Hepatocyte (in vitro differentiated cells): ENCODE measurements at regions not wholly inside any gene's neighbourhood (a gene's known extent, or its start where the extent isn't known, plus 50 kb on each side); places are given as distances from the start of the nearest gene placed in this dataset.

ENCODE experiments used
- DNase-seq: peaks from one replicate; pipeline ENCODE4 v3.0.0-alpha.2; 2016; ENCODE audit warnings: low spot score
- H2AFZ ChIP-seq: fragments of 200-600 bp; sonication (generic); 2 replicates; pipeline ENCODE4 v1.6.0; 2016; ENCODE audit warnings: antibody characterized with exemption, mild to moderate bottlenecking
- H3K27ac ChIP-seq: fragments of 200-600 bp; sonication (generic); 2 replicates; pipeline ENCODE4 v1.5.1; 2016; ENCODE audit warnings: mild to moderate bottlenecking
- H3K27me3 ChIP-seq: fragments of 200-600 bp; sonication (generic); 2 replicates; pipeline ENCODE4 v1.6.1; 2016
- H3K36me3 ChIP-seq: fragments of 200-600 bp; sonication (generic); replicated peaks from 2 replicates; pipeline ENCODE4 v1.5.1; 2016; ENCODE audit warnings: low read depth; ENCODE audit not compliant: insufficient read depth
- H3K4me1 ChIP-seq: fragments of 200-600 bp; sonication (generic); 2 replicates; pipeline ENCODE4 v1.5.1; 2016; ENCODE audit warnings: mild to moderate bottlenecking, moderate library complexity; ENCODE audit not compliant: insufficient read depth
- H3K4me2 ChIP-seq: fragments of 200-600 bp; sonication (generic); 2 replicates; pipeline ENCODE4 v1.6.0; 2016
- H3K4me3 ChIP-seq: fragments of 200-600 bp; sonication (generic); 2 replicates; pipeline ENCODE4 v1.5.1; 2016; ENCODE audit warnings: mild to moderate bottlenecking
- H3K79me2 ChIP-seq: fragments of 200-600 bp; sonication (generic); 2 replicates; pipeline ENCODE4 v1.6.0; 2017; ENCODE audit warnings: mild to moderate bottlenecking
- H3K9me2 ChIP-seq: fragments of 200-600 bp; sonication (generic); replicated peaks from 2 replicates; pipeline ENCODE4 v1.6.0; 2017; ENCODE audit warnings: mild to moderate bottlenecking; ENCODE audit not compliant: insufficient read depth
- H3K9me3 ChIP-seq: fragments of 200-600 bp; sonication (generic); 2 replicates; pipeline ENCODE4 v1.5.1; 2016; ENCODE audit warnings: low read depth, mild to moderate bottlenecking
- H4K20me1 ChIP-seq: fragments of 200-600 bp; sonication (generic); 2 replicates; pipeline ENCODE4 v1.6.0; 2016; ENCODE audit warnings: mild to moderate bottlenecking; ENCODE audit not compliant: insufficient read depth, poor library complexity, severe bottlenecking
- EZH2 ChIP-seq: fragments of 200-600 bp; sonication (generic); IDR thresholded peaks from 2 replicates; pipeline ENCODE4 v1.6.1; 2016; ENCODE audit warnings: antibody characterized with exemption, mild to moderate bottlenecking, borderline replicate concordance
- EZH2phosphoT487 ChIP-seq: fragments of 200-600 bp; sonication (generic); IDR thresholded peaks from one replicate; pipeline ENCODE4 v1.6.1; 2018; ENCODE audit warnings: antibody characterized with exemption, mild to moderate bottlenecking, low read depth, moderate library complexity; ENCODE audit not compliant: unreplicated experiment, severe bottlenecking
- WGBS: methylation state at CpG from one replicate; pipeline ENCODE4 v1.1.6; 2016; ENCODE audit warnings: low lambda C conversion rate; ENCODE audit errors: missing lambda C conversion rate; 5-methylcytosine and 5-hydroxymethylcytosine counted together
- TF ChIP-seq, protein P1 (sequence below): fragments of 200-600 bp; sonication (generic); IDR thresholded peaks from 2 replicates; pipeline ENCODE4 v1.5.1; 2016; ENCODE audit warnings: antibody characterized with exemption, mild to moderate bottlenecking; ENCODE audit not compliant: poor library complexity

DNA sequence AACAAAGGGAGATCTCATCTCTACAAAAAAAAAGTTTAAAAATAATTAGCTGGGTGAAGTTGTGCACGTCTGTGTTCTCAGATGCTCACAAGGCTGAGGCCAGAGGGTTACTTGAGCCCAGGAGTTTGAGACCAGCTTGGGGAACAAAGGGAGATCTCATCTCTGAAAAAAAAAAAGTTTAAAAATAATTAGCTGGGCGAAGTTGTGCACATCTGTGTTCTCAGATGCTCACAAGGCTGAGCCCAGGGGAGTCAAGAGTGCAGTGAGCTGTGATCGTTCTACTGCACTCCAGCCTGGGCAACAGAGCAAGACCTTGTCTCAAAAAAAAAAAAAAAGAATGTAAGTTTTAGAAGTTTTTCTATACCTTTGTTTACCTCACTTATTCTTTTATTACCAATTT lies 127.3 kb downstream of the FGF9 start:
- Histone ChIP-seq H3K79me2 (no peaks in the 10 kb centered on the region), H3K9me3 (no peaks in the 10 kb centered on the region), H3K9me2 (no peaks in the 10 kb centered on the region), H3K36me3 (no peaks in the 10 kb centered on the region), H3K4me3 (no peak overlapping the region), H3K4me2 (no peak overlapping the region), H2AFZ (no peak overlapping the region), H4K20me1 (no peaks in the 10 kb centered on the region), H3K27ac (no peak overlapping the region), H3K4me1 (no peaks in the 10 kb centered on the region), H3K27me3 (no peaks in the 10 kb centered on the region)
- 99% methylated on average over 3 of the region's 3 CpGs for WGBS
- TF ChIP-seq, protein P1, sequence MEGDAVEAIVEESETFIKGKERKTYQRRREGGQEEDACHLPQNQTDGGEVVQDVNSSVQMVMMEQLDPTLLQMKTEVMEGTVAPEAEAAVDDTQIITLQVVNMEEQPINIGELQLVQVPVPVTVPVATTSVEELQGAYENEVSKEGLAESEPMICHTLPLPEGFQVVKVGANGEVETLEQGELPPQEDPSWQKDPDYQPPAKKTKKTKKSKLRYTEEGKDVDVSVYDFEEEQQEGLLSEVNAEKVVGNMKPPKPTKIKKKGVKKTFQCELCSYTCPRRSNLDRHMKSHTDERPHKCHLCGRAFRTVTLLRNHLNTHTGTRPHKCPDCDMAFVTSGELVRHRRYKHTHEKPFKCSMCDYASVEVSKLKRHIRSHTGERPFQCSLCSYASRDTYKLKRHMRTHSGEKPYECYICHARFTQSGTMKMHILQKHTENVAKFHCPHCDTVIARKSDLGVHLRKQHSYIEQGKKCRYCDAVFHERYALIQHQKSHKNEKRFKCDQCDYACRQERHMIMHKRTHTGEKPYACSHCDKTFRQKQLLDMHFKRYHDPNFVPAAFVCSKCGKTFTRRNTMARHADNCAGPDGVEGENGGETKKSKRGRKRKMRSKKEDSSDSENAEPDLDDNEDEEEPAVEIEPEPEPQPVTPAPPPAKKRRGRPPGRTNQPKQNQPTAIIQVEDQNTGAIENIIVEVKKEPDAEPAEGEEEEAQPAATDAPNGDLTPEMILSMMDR: no peak
- TF ChIP-seq EZH2 (no peak), EZH2phosphoT487 (no peak)
- DNase-seq: no peak

DNA sequence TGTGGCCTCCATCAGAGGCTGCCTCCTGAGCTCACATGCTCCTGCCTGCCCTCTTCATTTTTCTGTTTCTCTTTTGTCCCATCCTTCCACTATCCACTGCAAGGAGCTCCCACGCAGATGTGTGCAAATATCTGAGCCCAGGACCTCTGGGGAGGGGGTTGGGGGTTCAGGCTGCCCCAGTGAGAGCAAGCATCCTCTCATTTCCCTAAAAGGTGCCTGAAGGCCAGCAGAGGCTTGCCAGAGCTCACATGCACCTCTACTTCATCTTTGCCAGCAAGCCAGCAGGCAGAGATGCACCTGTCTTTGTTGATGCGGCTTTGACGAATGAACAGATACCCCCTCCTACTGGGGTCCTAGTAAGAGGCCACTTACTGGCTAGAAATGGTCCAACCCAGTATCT lies 128.8 kb downstream of the FGF9 start:
- Histone ChIP-seq H3K4me3 (no peak overlapping the region), H3K36me3 (no peaks in the 10 kb centered on the region), H3K4me2 (no peak overlapping the region), H3K9me3 (no peaks in the 10 kb centered on the region), H2AFZ (no peak overlapping the region), H4K20me1 (no peaks in the 10 kb centered on the region), H3K4me1 (no peaks in the 10 kb centered on the region), H3K27me3 (no peaks in the 10 kb centered on the region), H3K27ac (no peak overlapping the region), H3K9me2 (no peaks in the 10 kb centered on the region), H3K79me2 (no peaks in the 10 kb centered on the region)
- WGBS: 96% methylated on average over 3 of the region's 3 CpGs
- no peak for DNase-seq
- TF ChIP-seq EZH2 (no peak), EZH2phosphoT487 (no peak)
- TF ChIP-seq, protein P1: no peak

DNA sequence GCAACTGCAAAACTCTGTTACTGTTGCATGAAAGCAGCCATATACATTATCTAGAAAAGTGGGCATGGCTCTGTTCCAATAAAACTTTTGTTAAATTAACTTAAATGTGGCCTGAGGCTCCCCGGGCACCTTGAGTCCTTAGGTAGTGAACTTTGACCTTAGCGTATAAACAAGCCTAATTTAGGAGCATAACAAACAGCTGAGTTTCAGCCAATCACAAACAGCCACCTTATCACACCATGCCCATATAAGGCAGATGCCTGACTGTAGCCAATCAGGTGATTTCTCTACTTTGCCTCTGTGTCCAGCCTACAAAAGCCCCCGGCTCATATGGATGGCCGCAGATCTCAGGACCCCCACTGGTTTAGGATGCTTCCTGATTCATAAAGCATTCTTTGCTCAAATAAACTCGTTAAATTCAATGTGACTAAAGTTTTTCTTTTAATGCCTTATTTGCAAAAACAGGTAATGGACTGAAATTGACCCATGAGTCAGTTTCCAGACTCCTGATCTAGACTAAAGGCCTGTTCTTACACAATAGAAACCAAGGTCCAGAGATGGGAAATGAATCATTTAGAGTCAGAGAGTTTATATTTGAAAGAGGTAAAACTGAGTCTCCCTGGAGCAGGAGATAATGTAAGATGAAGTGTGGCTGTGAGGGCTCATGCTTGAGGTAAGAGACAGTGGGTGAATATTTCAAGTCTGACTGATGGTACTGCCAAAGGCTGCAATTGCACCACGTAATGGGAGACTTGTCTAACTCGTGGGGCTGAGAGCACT lies 130.2 kb downstream of the FGF9 start:
- Histone ChIP-seq H3K9me3 (no peaks in the 10 kb centered on the region), H2AFZ (no peak overlapping the region), H3K4me3 (no peak overlapping the region), H3K36me3 (no peaks in the 10 kb centered on the region), H3K27ac (peak overlapping the region; percentile 75), H3K79me2 (no peaks in the 10 kb centered on the region), H3K9me2 (no peaks in the 10 kb centered on the region), H4K20me1 (no peaks in the 10 kb centered on the region), H3K4me2 (no peak overlapping the region), H3K27me3 (no peaks in the 10 kb centered on the region), H3K4me1 (no peaks in the 10 kb centered on the region)
- DNase-seq: peak; percentile 34
- WGBS: 85% methylated on average over 7 of the region's 7 CpGs
- TF ChIP-seq EZH2: no peak
- TF ChIP-seq, protein P1: no peak
- TF ChIP-seq EZH2phosphoT487: no peak
